Left lung (tissue), 4 donors: ENCODE measurements at regions not wholly inside any gene's neighbourhood (a gene's known extent, or its start where the extent isn't known, plus 50 kb on each side); places are given as distances from the start of the nearest gene placed in this dataset.
"Not testable (repeated sequence)": the region's sequence is repeated elsewhere in the genome, so short reads cannot be mapped to it uniquely, and the experiment has no call there.

Experiments
- ATAC-seq: fragments of 200-7000 bp; cut with Tn5 transposase; one replicate; pipeline ENCODE4 v1.9.1; 2020; ENCODE audit warnings: moderate library complexity
- DNase-seq, 4 donors: peaks; one replicate each; pipeline ENCODE4 v3.0.0-alpha.2; 2013 to 2020
- H3K27ac ChIP-seq, 2 donors: fragments of 200-600 bp; sonication (generic) in 1 of 2; one replicate each; pipeline versions ENCODE4 v1.5.0 to v1.8.0; 2020 to 2021
- H3K27me3 ChIP-seq, 2 donors: fragments of 200-600 bp; sonication (generic) in 1 of 2; one replicate each; pipeline versions ENCODE4 v1.5.0 to v1.8.0; 2020 to 2021
- H3K36me3 ChIP-seq, 2 donors: fragments of 200-600 bp; sonication (generic) in 1 of 2; one replicate each; pipeline versions ENCODE4 v1.5.0 to v1.8.0; 2020 to 2021
- H3K4me1 ChIP-seq, 2 donors: fragments of 200-600 bp; one replicate each; pipeline ENCODE4 v1.8.0; 2021
- H3K4me3 ChIP-seq, 2 donors: fragments of 200-600 bp; sonication (generic) in 1 of 2; one replicate each; pipeline versions ENCODE4 v1.5.0 to v1.8.0; 2020 to 2021; ENCODE audit warnings: mild to moderate bottlenecking in 1 of 2
- H3K9me3 ChIP-seq, 2 donors: fragments of 200-600 bp; sonication (generic) in 1 of 2; one replicate each; pipeline versions ENCODE4 v1.5.0 to v1.8.0; 2020 to 2021
- intact Hi-C, 2 donors: fragments of 100-400 bp; cut with DNase I; formaldehyde crosslinking; loops; one replicate each; pipeline versions ENCODE4 v1.11.2 to v1.14.2; 2022
- TF ChIP-seq, protein P1 (sequence below), 2 donors: fragments of 200-600 bp; sonication (generic) in 1 of 2; IDR thresholded peaks; one replicate each; pipeline versions ENCODE4 v1.5.0 to v1.8.0; 2021; ENCODE audit warnings: antibody characterized with exemption in 2 of 2
- donor health status: DM: no; HTN: yes; CAD: no.
- donor health status: DM: no; HTN: no; CAD: no.

DNA sequence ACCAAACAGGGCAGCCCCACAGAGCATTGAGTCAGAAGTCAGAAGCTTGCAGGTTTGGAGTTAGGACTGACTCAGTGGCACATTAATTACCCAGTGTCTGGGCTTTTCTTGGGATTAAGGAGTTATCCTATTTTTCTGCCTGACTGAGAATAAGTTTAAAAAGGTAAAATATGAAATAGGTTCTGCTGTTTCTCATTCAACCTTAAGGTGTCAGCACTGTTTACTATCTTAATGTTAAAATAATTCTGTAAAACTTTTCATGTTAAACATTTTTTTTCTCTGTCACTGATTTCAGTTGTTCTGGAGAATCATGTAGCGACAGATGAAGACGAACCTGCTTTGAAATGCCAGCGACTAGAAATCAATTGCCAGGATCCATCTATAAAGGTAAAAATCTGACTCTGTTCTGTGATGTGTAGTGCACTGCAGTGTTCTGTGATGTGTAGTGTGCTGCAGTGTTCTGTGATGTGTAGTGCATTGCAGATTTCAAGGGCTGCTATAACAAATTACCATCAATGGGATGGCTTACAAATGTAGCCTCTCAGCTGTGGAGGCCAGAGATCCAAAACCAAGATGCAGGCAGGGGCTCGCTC is 128.0 kb downstream of the LAT start:
- H3K36me3 ChIP-seq, result peaks cover 0 to 44% of the 10 kb centered on the region in 2 donors
- ATAC-seq (no peak), DNase-seq (no peak)
- no peaks in the 10 kb centered on the region for H3K27me3 ChIP-seq
- H3K9me3 ChIP-seq, result no peaks in the 10 kb centered on the region
- H3K4me3 ChIP-seq, result no peak overlapping the region
- intact Hi-C loops, result no loop called here
- no peak overlapping the region for H3K27ac ChIP-seq
- TF ChIP-seq, protein P1, sequence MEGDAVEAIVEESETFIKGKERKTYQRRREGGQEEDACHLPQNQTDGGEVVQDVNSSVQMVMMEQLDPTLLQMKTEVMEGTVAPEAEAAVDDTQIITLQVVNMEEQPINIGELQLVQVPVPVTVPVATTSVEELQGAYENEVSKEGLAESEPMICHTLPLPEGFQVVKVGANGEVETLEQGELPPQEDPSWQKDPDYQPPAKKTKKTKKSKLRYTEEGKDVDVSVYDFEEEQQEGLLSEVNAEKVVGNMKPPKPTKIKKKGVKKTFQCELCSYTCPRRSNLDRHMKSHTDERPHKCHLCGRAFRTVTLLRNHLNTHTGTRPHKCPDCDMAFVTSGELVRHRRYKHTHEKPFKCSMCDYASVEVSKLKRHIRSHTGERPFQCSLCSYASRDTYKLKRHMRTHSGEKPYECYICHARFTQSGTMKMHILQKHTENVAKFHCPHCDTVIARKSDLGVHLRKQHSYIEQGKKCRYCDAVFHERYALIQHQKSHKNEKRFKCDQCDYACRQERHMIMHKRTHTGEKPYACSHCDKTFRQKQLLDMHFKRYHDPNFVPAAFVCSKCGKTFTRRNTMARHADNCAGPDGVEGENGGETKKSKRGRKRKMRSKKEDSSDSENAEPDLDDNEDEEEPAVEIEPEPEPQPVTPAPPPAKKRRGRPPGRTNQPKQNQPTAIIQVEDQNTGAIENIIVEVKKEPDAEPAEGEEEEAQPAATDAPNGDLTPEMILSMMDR (IDR thresholded peaks at IDR 0.05), result no peak
- peaks cover 4 to 26% of the 10 kb centered on the region in 2 donors for H3K4me1 ChIP-seq

DNA sequence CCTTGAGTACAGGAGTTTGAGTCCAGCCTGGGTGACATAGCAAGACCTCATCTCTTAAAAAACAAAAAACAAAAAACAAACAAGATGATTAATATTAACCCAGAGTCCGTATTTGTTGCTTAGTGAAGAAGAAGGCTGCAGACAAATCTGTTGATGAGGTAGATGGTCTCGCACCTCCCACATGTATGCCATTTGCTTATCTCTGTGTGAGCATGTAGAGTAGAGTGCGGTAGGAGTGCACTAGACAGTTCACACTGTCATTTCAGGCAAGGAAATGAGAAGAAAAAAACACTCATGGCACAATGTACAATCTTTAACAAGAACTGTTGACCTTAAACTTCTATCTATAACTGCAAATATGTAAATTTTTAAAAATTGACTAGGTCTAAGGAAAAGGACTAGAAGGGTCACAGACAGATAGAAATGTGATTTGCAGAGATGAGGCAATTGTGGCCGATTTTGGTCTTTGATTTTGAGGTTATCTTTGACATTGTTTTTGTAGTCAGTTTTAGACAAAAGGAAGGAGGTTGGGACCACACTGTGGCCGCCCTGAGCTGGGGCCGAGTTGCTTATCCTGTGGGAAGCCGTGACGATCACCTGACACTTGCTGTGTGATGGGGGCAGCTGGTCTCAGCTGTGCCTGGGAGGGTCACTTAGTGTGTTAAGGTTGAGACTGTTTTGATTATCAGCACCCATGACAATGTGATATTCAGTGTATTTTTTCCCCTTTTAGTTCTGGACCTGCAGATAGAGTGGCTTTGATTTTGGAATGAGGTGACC is 127.2 kb downstream of the LAT start:
- H3K4me3 ChIP-seq, H3K27ac ChIP-seq, DNase-seq, H3K27me3 ChIP-seq, intact Hi-C loops, ATAC-seq, H3K9me3 ChIP-seq: not testable (repeated sequence)
- peaks cover 4 to 20% of the 10 kb centered on the region in 2 donors for H3K4me1 ChIP-seq
- H3K36me3 ChIP-seq, result peaks cover 0 to 45% of the 10 kb centered on the region in 2 donors

DNA sequence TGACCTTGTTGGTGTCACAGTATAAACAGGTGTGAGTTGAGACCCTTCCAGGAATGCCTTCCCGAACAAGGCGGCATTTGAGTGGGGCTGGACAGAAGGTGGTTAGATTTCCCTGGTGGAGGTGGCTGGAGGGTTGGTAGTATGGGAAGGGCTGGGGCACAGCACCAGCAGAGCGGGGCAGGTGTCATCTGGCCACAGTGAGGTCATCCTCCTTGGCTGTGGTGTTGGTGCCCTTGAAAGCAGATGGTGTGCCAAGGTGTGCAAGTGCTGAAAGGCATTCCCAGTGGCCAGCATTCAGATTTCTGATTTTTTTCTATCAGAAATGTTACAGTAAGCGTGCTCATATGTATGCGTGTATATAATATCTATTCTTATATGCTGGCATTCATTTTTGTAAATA is 126.6 kb downstream of the LAT start:
- Histone ChIP-seq H3K27me3 (no peaks in the 10 kb centered on the region), H3K36me3 (peaks cover 0 to 43% of the 10 kb centered on the region in 2 donors), H3K4me3 (no peak overlapping the region), H3K9me3 (no peaks in the 10 kb centered on the region), H3K4me1 (peaks cover 4 to 19% of the 10 kb centered on the region in 2 donors), H3K27ac (no peak overlapping the region)
- intact Hi-C loops, result no loop called here
- TF ChIP-seq, protein P1 (IDR thresholded peaks at IDR 0.05), result no peak
- DNase-seq (no peak), ATAC-seq (no peak)

DNA sequence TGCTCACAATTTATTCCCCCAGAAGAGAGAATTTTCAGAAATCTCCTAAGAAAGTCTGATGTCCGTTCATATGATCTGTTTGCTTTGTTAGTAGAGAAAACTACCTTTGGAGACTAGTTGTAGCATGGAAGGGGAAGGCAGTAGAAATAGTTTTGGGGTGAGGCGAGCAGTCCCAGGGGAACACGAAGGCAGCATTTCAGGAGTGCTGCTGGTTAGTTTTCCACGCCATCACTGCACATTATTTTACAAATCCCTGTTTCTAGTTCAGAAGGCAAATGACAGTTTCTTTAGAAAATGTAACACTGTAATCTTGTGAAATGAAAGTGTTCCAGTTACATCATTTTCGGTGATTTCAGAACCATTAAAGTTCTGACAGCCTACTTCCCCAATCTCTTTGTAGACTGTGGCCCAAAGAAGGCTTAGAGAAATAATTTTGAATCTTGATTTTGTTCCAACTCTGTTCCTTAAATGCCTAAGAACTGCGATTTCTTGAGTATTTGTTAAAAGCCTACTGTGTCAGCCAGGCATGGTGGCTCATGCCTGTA is 123.8 kb downstream of the LAT start:
- H3K4me3 ChIP-seq, H3K27me3 ChIP-seq, H3K4me1 ChIP-seq, H3K9me3 ChIP-seq, intact Hi-C loops, DNase-seq, ATAC-seq: not testable (repeated sequence)
- H3K36me3 ChIP-seq, result peaks cover 0 to 51% of the 10 kb centered on the region in 2 donors
- H3K27ac ChIP-seq, result peak overlapping the region in 1 of 2 donors; percentile 28

DNA sequence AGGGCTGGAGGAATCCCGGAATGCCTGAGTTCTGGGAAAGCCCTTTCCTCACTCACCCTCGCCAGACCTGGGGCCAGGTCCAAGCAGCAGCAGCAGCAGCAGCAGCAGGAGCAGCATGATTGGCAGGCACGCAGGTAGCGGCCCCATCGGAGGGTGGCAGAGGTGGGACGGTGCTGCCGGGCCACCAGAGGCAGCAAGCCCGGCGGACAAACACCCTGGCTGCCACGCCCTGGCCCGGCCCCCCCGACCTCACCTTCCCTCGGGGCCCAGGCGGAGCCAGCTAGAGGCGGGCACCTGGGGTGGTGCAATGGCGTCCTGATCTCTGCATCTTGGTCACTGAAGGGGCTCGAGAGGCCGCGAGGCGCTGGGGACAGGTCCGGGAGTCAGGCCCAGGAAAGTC is 122.4 kb downstream of the LAT start:
- Histone ChIP-seq H3K4me3 (no peak overlapping the region), H3K9me3 (no peaks in the 10 kb centered on the region), H3K36me3 (peaks cover 0 to 53% of the 10 kb centered on the region in 2 donors), H3K27me3 (no peaks in the 10 kb centered on the region), H3K27ac (no peak overlapping the region), H3K4me1 (no peaks in the 10 kb centered on the region)
- DNase-seq (peak in 2 of 4 donors; percentile 21 to 89), ATAC-seq (peak; percentile 77)
- intact Hi-C loops, result no loop called here
- TF ChIP-seq, protein P1 (IDR thresholded peaks at IDR 0.05), result no peak

DNA sequence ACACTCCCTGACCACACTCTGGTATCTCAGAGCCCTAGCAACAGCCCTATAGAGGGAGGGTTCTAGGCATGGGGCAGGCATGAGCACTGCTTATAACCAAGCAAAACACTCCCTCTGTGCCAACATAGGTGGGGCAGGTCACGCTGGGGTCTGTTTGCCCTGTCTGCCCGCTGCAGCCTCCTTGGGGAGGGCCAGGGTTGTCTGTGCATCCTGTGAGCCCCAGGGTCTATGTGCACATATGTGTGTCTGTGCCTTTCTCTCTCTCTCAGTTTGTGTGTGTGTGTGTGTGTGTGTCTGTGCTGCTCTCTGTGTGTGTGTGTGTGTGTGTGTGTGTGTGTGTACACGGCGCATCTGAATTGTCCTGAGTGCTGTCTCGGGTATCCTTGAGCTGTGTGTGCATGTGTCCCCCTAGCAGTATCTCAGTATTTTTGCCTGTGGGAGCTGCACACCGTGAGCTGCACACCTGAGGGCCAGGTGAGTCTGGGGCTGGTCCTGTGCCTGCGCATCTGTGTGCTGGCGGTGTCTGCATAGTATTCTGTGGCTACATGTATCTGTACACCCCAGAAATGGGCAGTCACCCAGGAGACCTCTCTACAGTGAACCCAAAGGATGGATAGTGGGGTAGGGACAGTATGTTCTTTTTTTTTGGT is 121.5 kb downstream of the LAT start:
- intact Hi-C loops, H3K4me1 ChIP-seq, H3K9me3 ChIP-seq, H3K27me3 ChIP-seq, H3K27ac ChIP-seq, ATAC-seq, DNase-seq, H3K4me3 ChIP-seq: not testable (repeated sequence)
- H3K36me3 ChIP-seq, result peaks cover 0 to 58% of the 10 kb centered on the region in 2 donors

DNA sequence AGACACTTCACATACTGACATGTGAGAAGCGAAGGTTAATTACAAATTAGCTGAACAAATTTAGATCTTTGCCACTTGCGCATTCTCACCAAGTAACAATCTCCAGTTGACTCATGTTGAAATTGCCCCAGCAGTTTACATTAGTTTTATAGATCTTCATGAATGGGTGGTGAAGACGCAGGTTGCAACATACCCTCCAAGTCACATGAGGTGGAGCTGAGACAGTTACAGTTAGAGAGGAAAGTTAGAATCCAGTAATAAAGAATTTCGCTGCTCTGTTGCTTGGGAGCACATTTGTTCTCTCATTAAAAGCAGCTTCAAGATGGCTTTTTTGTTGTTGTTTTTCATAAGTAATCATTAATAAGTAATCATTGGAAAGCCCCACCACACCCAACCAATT is 119.7 kb downstream of the LAT start:
- H3K27ac ChIP-seq, H3K27me3 ChIP-seq, H3K9me3 ChIP-seq, intact Hi-C loops, H3K4me1 ChIP-seq, ATAC-seq, H3K4me3 ChIP-seq: not testable (repeated sequence)
- H3K36me3 ChIP-seq, result peaks cover 0 to 44% of the 10 kb centered on the region in 2 donors
- peak in 1 of 4 donors; percentile 45 for DNase-seq

DNA sequence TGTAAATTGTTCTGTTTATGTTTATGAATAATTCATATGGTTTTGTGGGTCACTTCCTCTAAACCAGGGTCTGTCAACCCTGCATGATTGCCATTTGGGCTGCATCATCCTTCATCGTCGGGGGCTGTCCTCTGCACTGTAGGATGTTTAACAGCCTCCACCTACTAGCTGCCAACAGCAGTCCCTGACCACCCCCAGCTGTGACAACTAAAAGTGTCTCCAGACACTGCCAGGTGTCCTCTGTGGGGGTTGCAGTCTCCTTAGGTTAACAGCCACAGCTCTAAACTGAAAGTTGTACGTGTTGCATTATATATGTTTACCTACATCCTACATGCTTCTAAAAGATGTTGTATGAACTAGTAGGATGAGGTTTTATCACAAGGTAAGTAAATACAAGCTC is 113.1 kb downstream of the LAT start:
- H3K27ac ChIP-seq, intact Hi-C loops, H3K4me3 ChIP-seq, DNase-seq, H3K4me1 ChIP-seq, H3K9me3 ChIP-seq, H3K27me3 ChIP-seq, ATAC-seq: not testable (repeated sequence)
- peaks cover 0 to 26% of the 10 kb centered on the region in 2 donors for H3K36me3 ChIP-seq
